C4-2B (cell line): ENCODE measurements at regions not wholly inside any gene's neighbourhood (a gene's known extent, or its start where the extent isn't known, plus 50 kb on each side); places are given as distances from the start of the nearest gene placed in this dataset.

Source experiments
- ZFX ChIP-seq: fragments of 450-650 bp; IDR thresholded peaks from 2 replicates; pipeline ENCODE4 v1.6.1; 2017
- TF ChIP-seq, protein P1 (sequence below): fragments of 450-650 bp; conservative IDR thresholded peaks from 2 replicates; pipeline ENCODE4 v1.5.1; 2017; ENCODE audit warnings: mild to moderate bottlenecking

DNA sequence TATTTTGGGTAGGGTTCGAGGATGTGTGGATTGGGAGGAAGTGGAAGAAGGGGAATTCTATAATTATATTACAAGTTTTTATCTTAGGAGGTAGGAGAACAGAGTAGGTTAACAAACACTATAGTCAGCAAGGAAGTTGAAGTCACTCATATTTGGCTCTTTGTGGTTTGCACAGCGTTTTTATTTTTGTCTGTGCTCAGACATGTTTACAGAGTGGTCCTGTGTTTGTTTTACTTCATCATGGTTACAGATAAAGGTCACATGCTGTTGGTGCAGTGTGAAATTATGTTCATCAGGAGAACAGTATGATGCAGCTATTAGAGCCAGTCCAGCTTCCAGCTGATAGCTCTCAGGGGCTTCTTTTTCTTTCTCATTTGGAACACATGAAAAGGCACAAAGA, 299.9 kb upstream of the SFRP2 start:
- TF ChIP-seq, protein P1, sequence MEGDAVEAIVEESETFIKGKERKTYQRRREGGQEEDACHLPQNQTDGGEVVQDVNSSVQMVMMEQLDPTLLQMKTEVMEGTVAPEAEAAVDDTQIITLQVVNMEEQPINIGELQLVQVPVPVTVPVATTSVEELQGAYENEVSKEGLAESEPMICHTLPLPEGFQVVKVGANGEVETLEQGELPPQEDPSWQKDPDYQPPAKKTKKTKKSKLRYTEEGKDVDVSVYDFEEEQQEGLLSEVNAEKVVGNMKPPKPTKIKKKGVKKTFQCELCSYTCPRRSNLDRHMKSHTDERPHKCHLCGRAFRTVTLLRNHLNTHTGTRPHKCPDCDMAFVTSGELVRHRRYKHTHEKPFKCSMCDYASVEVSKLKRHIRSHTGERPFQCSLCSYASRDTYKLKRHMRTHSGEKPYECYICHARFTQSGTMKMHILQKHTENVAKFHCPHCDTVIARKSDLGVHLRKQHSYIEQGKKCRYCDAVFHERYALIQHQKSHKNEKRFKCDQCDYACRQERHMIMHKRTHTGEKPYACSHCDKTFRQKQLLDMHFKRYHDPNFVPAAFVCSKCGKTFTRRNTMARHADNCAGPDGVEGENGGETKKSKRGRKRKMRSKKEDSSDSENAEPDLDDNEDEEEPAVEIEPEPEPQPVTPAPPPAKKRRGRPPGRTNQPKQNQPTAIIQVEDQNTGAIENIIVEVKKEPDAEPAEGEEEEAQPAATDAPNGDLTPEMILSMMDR: no peak
- no peak for TF ChIP-seq ZFX
